8988T (cell line): ENCODE measurements at regions not wholly inside any gene's neighbourhood (a gene's known extent, or its start where the extent isn't known, plus 50 kb on each side); places are given as distances from the start of the nearest gene placed in this dataset.
"Not testable (repeated sequence)": the region's sequence is repeated elsewhere in the genome, so short reads cannot be mapped to it uniquely, and the experiment has no call there.

Experiments used
- DNase-seq: peaks from one replicate; pipeline ENCODE4 v3.0.0; 2011

DNA sequence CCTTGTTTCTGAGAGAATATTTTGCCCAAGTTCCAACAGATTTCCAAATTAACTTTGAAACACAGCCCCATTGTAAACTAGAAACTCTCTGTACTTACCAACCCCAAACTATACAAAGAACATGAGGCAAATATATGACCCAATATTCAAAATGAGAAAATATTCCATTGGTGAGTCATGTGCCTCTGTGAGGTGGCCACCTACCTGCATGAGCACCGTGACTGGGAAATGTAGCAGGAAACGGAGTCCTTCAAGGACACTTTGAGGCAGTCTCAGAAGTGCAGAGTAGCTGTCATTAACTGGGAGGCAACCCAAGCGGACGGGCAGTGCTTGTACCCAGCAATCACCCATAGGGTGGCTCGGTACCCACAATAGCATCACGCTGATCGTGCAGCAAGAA lies 335.5 kb upstream of the NOX3 start:
- DNase-seq, result no peak

DNA sequence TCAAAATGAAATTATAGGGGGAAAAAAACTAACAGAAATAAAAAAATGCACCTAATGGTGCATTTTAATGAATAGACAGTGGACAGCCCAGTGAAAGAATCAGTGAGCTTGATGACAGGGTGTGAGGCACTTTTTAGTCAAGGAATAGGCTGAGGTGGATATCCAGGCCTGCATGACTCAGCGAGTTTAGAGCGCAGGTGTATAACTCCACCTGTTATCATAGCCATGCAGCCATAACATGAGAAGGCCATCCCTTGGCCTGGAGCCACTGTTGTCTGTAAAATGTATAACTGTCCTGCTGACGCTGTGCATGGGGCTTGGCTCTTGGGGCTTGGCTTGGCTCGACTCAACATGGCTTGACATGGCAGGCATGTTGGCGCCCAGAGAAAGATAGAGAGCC lies 331.5 kb upstream of the NOX3 start:
- no peak for DNase-seq

DNA sequence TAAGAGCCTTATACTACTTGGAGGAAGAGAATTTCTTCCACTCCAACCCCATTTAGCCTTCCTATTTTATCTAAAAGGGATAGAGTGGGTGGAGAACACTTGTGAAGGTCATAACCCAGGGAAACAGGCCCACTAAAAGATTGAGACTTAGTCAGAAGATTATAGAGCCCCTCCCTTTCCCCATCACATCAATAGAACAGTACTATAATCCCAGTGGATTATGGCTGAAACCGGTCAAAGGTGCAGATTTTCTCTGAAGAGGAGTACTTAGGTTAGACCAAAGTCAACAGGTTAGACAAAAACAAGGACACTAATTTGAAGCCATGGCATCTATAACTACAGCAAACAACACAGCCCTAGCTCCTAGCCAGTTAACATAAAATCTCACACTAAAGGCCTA lies 330.9 kb upstream of the NOX3 start:
- no peak for DNase-seq

DNA sequence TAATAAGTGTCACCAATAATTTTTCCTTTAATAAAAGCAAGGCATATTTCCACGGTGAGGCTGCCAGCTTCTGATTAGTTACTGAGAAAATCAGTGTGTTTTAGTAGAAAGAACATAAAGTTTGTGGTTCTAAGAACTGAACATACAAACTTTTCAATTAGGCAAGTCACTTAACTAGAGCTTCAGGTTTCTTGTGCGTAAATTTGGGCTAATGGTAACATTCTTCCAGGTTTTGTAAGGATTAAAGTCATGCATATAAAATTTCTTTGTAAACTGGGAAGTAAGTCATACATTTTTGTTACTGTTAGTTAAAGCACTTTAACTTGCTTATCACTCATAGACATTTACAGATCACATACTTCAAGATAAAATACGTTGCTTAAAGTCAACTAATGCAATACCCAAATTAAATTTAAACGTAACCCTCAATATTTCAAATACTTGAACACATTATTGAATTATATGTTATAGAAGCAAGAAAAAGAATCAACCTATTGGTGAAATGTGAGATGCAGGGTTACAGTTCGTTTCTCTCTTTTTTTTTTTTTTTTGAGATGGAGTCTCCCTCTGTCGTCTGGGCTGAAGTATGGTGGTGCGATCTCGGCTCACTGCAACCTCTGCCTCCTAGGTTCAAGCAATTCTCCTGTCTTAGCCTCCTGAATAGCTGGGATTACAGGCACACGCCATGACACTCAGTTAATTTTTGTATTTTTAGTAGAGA lies 327.3 kb upstream of the NOX3 start:
- no peak for DNase-seq

DNA sequence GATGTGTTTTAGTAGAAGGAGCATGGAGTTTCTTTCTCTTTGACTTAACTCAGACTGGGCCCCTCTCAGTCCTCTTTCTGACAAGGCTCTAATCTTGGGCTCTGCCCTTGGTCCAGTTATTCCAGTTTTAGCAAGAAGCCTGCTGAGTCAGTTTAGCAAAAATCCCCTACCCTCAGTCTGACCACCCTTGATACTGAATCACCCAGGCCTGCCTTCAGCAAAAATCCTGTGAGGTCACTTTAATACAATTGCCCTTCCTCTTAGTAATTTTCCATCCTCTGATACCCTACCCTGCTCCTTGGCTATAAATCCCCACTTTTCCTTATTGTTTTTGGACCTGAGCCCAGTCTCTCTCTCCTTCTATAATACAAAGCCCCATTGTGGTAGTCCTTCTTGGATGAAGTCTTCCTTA lies 326.7 kb upstream of the NOX3 start:
- no peak for DNase-seq

DNA sequence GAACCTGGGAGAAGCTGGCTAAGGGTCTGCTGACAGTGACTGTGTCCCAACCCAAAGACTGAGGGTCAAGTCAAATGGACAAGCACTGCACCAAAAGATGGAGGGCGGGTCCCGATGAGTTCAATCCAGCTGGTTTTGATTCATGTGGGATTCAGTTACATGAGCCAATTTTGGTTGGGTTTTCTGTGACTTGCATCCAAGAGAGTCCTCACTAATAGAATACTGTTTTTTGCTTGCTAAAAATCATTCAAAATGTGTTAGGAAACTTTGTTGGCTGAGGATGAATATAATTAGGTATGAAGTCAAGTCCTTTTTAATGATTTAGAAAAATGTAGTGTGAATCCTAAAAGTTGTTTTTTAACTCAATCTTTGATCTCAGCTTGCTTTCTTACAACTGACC lies 323.8 kb upstream of the NOX3 start:
- no peak for DNase-seq

DNA sequence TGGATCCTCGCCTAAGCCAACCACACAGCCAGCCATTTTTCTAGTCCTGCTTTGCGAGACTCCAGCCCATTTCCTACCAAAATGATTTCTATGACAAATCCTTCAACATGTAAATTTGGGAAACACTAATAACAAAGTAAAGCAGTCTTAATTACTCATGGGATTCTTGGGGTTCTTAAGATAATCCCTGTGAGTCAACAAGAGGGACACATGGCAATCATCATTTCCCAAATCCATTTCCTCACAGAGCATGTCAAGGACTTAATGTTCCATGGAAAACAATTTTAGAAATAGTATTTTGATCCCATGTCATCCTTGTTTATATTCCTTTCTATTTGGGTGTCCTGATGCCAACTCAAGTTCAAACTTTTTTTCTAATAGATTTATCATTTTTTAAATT lies 322.7 kb upstream of the NOX3 start:
- DNase-seq, result no peak

DNA sequence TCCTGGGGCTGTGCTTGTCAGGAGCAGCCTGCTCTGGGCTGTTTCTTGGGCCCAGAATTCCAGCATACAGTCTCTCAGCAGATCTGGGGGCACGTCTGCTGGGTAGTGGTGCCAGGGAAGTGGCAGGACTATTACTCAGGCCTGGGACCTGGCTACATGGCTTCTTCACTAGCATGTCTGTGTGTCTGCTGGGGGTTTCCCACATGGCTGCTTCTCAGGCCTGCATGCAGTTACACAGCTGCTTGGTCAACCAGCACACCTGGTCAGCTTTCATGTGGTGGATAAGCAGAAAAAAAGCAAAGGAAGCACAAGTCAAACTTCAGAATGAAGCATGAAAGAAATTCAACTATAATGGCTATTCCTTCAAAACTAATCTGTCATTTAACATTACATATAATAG lies 316.2 kb upstream of the NOX3 start:
- no peak for DNase-seq

DNA sequence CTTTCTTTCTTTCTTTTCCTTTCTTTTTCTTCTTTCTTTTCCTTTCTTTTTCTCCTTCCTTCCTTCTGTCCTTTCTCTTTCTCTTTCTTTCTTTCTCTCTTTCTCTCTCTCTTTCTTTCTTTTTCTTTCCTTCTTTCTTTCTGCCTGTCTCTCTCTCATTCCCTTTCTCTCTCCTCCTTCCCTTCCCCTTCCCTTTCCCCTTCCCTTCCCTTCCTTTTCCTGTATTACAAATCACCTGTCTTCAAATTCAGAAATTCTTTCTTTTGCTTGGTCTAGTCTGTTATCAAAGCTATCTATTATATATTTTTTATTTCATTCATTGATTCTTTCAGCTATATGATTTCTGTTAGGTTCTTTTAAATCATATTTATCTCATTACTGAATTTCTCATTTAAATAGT lies 315.2 kb upstream of the NOX3 start:
- no peak for DNase-seq

DNA sequence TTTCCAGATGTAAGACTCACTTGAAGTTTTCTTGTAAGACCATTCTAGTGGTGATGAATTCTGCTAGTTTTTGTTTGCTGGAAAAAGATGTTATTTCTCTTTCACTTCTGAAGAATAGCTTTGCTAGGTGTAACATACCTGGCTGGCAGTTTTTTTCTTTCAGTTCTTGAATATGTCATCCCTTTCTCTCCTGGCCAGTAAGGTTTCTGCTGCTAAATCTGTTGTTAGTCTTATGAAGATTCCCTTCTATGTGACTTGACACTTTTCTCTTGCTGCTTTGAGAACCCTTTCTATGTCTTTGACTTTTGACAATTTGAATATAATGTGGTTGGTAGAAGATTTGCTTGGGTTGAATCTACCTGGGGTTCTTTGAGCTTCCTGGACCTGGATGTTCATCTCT lies 314.7 kb upstream of the NOX3 start:
- DNase-seq, result no peak

DNA sequence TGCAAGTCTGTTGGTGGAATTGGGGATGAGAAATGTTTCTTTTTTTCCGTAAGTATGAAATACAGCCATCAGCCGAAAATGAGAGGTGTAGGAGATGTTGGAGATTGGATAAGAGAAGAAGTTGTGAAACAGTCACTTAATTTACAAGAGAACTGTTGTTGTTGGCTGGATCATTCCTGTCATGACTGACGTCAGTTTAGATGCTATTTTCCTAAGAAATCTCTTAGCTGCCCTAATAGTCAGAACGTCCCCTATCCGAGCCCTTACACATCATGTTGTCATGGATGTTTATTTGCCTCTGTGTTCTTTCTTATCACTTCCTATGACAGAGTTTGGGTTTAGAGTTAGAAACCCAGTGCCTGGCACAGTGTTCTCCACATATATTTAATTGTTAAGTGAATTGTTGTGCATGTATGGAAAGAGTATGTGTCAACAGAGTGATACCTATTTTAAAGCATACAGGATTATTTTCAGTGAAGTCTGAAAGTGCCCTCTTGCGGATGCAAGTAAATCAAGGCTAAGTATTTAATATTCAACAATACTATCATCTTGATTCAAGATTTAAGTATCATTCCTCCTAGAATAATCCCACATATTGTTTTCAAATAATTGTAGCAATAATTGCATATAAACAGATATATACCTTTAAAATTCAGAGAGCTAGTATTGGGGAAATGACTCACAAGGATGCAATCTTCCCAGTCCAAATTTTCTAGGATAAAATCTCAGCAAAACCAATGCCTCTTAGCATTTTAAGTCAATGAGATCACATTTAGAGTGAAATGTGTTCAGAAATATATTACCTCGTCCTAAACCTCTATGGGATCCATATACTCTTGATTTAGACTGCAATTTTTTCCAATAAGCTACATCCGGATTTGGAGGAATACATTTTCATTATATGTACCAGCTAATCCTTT lies 309.9 kb upstream of the NOX3 start:
- no peak for DNase-seq

DNA sequence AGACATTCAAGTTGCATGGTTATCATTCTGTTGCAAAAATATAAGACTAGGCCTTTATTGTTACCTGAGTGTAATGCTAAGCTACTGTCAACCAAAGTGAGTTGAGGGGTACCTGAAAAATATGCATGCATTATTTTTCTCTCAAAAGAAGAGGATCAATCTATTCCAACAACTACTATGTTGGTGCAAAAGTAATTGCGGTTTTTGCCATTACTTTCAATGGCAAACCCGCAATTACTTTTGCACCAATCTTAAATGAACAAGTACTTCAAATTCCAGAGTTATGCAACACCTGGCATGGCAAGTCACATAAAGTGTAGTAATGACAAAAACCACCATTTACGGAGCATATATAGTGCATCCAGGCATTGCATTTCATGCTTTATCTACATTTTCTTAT lies 307.0 kb upstream of the NOX3 start:
- DNase-seq, result no peak

DNA sequence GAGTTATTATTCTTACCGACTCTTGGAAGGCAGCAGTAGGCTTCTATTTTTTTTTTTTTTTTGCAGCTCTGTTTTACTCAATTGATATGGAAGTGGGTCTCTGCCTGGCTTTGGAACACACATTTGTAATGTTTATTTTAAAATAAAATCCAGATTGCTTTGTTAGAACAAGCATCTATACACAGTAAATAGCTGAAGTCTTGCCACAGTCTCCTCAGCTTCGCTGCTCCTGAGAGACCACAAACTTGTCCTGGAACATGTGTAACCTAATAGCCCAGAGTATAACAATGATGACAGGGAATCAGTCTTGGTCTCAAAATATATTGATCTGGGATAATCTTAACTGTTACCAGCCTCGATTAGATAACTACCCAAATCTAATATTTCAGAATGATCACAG lies 299.8 kb upstream of the NOX3 start:
- no peak for DNase-seq

DNA sequence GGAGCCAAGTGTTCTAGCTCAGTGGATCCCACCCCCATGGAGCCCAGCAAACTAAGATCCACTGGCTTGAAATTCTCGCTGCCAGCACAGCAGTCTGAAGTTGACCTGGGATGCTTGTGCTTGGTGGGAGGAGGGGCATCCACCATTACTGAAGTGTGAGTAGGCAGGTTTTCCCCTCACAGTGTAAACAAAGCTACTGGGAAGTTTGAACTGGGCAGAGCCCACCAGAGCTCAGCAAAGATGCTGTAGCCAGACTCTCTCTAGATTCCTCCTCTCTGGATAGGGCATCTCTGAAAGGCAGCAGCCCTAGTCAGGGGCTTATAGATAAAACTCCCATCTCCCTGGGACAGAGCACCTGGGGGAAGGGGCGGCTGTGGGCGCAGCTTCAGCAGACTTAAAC lies 293.1 kb upstream of the NOX3 start:
- DNase-seq, result not testable (repeated sequence)

DNA sequence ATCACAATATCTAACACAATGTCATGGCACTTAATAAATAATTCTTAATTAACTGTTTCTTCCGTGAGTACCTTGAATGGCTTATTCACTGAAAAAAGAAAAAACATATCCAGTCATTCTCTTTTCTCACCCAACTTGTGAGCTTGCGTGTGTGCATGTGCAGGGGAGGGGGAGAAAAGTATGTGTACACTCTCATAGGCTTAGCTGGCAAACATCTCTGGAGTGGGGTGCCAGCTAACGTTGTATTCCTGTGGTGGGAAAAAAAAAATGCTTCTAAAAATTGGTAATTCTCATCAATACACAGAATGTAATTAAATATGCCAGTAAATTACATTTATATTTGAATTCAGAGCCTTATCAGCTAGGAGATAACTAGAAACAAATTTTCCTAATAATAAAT lies 291.9 kb upstream of the NOX3 start:
- DNase-seq, result no peak

DNA sequence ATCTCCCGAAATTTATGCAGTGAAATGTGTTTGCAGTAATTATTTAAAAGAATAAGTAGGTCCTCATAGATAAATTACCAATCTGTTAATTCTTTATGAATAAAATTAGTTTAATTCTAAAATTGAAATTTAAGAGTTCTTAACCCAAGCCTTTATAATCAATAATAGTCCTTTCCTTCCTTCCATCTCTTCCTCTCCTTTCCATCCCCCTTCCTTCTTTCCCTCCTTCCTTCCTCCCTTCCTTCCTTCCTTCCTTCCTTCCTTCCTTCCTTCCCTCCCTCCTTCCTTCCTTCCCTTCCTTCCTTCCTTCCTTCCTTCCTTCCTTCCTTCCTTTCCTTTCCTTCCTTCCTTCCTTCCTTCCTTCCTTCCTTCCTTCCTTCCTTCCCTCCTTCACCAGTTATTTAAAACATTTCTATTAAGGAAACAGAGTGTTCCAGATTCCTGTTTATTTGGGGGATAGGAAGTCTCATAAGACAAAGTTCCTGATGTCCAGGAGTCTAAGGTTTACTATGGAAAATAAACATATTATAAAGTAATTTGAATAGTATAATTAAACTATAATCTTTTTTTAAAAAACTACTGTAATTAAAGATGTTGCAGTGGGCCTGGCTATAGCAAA lies 285.3 kb upstream of the NOX3 start:
- DNase-seq, result no peak

DNA sequence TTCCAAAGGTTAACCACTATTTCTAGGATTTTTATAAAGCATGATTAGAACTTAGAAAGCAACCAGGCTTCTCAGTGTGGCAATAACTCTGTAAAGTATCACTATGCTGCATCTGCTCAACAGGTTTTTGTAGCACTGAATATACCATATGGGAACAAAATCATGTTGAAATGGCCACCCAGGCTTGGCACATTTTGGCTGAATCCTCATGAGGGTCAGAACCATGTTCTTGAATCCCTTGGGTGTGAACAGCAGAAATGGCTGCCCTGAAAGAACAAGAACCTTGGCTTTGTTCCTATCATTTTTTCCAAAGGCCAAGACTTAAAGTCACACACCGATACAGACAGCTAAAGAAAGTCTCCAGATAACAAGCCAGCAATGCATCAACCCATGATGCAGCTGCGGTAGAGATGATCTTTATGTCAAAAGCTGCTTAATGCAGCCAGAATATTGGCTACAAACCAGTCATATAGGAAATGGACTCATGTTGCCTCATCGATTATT lies 283.0 kb upstream of the NOX3 start:
- DNase-seq, result no peak

DNA sequence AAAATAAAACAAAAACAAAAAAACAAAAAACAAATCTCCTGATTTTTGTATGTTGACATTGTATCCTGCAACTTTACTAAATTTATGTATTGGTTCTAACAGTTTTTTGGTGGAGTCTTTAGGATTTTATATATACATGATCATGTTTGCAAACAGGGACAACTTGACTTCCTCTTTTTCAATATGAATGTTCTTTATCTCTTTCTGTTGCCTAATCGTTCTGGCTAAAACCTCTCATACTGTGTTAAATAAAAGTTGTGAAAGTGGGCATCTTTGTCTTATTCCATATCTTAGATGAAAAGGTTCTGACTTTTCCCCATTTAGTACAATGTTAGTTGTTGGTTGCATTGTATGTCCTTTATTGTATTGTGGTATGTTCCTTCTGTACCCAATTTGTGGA lies 261.7 kb upstream of the NOX3 start:
- no peak for DNase-seq

DNA sequence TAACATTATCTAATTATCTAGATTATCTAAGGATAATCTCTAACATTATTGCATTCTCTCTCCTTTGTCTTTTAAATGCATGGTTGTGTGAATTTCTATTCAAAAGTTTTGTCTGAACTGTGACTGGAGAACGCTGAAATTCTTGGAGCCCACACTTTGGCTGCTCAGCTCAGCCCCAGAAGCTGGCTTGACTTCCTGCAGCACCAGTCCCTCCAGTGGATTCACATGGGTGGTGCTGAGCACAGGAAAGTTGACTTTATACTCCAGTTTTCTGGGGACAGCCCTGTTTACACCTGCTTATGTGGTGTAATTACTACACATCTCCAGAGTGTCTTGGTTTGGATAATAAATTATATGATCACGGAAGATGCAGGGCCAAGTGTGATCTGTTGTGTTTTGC lies 255.1 kb upstream of the NOX3 start:
- no peak for DNase-seq

DNA sequence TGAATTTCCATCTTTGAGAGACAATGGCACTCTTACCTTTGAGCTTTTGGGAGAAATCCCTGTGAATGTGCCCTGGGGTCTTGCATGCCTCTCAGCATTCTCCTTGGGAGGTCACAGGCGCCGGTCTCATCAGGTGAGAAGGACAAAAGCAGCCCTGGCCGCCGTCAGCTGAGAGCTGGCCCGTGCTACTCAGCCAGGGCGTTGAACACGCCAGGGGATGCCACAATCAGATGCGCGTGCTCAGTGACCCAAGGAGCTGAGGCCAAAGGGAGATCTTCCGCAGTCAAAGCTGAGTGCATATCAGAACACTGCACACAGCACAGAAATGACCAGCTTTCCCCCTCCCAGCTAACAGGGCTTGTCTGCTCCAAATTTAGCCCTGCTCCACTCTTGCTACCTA lies 253.6 kb upstream of the NOX3 start:
- DNase-seq, result no peak

DNA sequence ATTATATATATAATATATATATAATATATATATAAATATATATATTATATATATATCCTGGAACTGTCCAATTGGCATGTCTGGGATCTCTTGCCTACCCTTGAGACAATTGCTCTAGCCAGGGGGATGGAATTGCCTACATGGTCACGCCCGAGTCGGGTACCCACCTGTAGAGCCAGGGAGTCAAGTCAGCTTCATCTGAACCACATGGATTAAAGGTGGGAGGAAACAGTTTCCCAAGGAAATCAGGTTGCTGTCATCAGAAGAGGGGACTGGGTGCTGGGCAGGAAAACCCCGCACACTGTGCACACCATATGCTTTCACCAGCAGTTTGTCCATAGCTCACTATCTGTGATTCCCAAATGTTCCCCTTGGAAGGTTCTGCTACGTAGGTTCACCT lies 252.5 kb upstream of the NOX3 start:
- DNase-seq, result no peak

DNA sequence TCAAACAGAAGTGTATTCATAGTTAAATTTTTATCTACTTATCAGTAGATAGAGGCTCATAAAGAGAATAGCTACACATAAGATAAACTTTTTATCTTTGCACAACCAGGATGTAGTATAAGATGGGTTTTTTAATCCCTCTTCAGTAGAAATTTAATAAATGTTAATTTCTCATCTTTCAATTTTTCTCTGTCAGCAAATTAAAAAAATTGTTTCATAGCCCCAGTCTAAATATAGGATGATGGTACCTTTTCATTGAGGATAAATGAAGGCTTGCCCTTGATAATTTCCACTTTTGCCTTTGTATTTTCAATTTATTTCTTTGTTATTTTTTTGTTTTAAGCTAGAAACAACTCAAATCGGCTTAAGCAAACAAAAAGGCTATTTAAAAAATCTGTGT lies 251.2 kb upstream of the NOX3 start:
- DNase-seq, result no peak

DNA sequence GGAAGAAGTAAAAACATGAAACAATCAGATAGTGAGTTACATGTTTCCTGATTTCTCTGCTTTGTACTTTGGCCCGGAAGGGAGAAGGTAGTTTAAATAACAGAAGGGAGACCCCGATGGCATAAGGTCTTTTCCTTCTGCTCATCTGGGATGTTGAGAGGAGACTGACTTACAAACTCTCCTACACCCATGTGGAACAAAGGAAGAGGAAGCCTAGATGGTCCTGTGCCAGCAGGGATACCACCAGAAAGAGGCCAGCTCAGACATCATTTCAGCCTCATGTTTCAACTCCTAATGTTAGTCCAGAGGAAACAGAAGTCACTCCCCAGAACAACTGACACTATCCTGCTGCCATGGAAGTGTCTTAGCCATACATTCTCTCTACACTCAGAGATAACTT lies 250.7 kb upstream of the NOX3 start:
- no peak for DNase-seq

DNA sequence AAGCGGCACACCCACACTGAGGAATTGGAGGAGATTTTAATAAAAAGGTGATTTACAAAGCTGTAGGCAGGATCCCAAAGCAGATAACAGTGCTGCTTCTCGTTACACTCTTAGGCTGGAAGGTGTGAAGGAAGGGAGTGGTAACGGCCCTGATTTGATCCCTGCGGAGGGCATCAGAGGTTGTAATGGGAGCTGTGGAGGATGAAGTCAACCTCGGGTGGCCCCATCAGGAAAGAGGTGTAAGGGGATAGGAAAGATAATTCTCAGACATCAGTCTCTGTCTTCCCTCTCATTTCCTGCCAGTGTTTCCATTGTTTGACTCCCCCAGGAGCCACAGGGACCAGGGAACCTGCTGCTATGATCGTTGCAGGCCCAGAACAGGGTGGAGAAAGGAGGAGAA lies 245.7 kb upstream of the NOX3 start:
- DNase-seq, result no peak
